ENCODE measurements at regions not wholly inside any gene's neighbourhood (a gene's known extent, or its start where the extent isn't known, plus 50 kb on each side); places are given as distances from the start of the nearest gene placed in this dataset.

DNA sequence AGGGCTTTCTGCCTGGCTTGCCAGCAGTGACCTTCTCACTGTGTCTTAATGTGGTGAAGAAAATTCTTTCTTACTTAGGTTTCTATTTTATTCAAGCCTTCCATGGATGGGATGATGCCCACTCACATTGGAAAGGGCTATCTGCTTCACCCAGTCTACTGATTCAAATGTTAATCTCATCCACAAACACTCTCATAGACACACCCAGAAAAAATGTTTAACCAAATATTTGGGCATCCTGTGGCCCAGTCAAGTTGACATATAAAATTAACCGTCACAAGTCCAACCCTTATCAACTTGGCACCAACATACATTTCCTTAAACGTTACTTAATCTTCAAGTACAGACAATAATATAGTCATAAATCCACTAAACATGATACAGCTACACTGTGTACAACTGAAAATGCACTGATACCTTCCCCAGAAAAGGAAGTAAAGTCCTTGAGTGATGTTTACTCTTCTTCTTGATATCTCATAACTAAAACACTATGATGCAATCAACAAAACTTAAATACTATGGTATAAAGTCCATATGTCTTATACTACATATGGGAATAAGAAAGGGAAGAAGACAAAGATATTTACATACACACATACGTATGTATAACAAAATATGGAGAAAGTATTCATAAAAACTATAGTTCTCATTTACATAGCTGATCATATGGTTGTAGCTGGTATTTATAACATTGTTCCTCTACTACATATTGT is 394.7 kb upstream of the NOVA1 start:
- Histone ChIP-seq H3K27me3 (no peaks in the 10 kb centered on the region), H3K4me3 (no peak overlapping the region), H3K9me3 (no peaks in the 10 kb centered on the region), H3K36me3 (no peaks in the 10 kb centered on the region)
- no peak for DNase-seq

DNA sequence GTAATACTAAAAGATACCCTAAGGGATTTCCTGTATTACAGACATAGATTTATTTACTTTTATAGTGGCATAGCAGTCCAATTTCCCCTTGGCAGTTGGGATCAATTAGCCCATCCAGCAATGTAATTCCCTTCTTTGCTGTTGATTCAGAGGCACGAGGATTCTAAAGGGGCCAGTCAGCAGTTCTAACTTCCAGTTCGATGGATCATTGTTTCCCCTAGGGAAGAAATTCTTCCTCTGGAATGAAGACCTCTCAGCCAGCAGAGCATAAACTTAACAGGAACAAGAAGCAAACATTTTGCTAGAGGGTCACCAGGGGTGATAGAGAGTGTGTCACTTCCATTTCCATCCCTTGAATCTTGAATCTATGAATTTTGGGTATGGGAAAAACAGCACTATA is 395.7 kb upstream of the NOVA1 start:
- Histone ChIP-seq H3K36me3 (no peaks in the 10 kb centered on the region), H3K27me3 (no peaks in the 10 kb centered on the region), H3K4me3 (no peak overlapping the region), H3K9me3 (no peaks in the 10 kb centered on the region)
- no peak for DNase-seq

DNA sequence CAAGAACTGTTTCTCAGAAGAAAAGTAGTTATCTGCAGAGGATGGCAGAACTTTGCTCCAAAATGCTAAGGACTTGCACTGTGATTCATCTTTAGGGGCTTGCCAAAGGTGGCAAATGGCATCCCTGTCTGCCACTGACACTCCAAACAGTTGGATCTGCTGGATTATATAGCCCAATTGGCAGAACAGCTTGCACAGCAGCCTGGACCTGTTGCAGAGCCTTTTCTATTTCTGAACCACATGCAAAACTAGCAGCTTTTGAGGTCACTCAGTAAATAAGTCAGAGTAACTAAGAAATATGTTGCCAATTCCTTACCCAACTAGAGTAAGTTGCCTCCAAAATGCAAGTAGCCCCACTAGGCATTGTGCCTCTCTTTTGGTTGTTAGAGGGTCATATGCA is 397.5 kb upstream of the NOVA1 start:
- Histone ChIP-seq H3K27me3 (no peaks in the 10 kb centered on the region), H3K9me3 (no peaks in the 10 kb centered on the region), H3K36me3 (no peaks in the 10 kb centered on the region), H3K4me3 (no peak overlapping the region)
- no peak for DNase-seq

DNA sequence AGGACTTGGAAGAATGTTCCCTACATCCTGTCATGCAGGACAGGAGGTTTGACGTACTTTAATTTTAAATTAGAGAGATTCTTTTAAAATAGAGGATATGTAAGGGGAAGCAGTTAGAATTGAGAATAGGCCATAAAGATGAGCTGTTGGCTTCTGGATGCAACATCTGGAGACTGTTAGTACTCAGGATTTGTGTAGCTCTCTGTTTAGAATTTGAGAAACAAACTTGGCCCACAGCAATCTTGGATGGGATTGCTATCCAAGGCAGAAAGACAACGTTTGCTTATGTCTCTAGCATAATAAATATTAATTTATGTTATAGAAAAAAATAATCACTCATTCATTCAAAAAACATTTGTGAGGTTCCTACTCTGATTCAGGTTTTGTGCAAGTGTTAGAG is 398.4 kb upstream of the NOVA1 start:
- Histone ChIP-seq H3K9me3 (no peaks in the 10 kb centered on the region), H3K36me3 (no peaks in the 10 kb centered on the region), H3K4me3 (no peak overlapping the region), H3K27me3 (no peaks in the 10 kb centered on the region)
- DNase-seq = no peak

DNA sequence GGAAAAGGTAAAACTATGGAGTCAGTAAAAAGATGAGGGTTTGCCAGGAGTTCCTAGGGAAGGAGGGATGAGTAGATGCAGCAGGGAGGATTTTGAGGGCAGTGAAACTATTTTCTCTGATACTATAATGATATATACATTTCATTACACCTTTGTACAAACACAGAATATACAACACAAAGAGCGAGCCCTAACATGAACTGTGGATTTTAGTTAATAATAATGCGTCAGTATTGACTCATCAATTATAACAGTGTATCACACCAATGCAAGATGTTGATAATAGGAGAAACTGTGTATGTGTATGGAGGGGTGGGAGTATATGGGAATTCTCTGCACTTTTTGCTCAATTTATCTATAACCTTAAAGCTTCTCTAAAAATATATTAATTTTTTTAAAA is 404.3 kb upstream of the NOVA1 start:
- no peak for DNase-seq

DNA sequence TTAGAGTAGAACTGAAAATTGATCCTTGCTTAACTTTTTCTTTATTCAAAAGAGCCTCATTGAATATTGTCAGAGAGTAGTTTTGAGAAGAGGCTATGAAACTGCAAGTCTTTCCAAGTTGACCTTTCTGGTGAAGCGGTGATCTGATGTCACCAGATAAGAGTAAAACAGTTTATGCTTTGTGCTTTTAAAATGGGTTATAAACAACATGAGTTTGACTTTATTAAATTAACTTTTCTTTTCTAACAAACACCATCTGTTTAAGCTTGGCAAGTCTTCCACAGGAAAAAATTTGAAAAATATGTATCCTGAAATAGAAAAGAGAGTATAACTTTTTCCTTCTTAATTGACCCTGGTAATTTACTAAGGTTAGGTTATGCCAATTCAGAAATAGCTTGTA is 408.7 kb upstream of the NOVA1 start:
- Histone ChIP-seq H3K4me3 (no peak overlapping the region), H3K36me3 (no peaks in the 10 kb centered on the region), H3K9me3 (no peaks in the 10 kb centered on the region), H3K27me3 (no peaks in the 10 kb centered on the region)
- DNase-seq = no peak

More for the DNA sequence above, 404.3 kb upstream of the NOVA1 start:
- Histone ChIP-seq H3K36me3 (no peaks in the 10 kb centered on the region), H3K9me3 (no peaks in the 10 kb centered on the region), H3K27me3 (no peaks in the 10 kb centered on the region), H3K4me3 (no peak overlapping the region)

DNA sequence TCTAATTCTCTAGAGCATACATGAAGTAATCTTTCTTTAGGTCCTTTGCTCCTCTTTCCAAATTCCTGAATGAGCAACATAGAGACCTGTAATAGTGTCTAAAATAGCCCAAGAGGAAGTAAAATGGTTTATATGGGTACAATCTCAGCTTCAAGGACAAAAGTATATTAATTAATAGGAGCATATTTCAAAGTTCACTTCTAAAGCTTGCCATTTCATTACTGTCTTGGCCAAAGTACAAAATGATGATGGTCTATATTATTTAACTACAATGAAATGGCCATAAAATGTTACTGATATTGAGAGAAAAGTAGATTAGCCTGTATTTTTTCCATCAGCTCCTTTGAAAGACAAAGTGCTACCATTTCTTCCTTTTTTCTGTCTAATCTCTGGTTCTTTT is 410.4 kb upstream of the NOVA1 start:
- Histone ChIP-seq H3K9me3 (no peaks in the 10 kb centered on the region), H3K36me3 (no peaks in the 10 kb centered on the region), H3K4me3 (no peak overlapping the region), H3K27me3 (no peaks in the 10 kb centered on the region)
- DNase-seq = no peak

DNA sequence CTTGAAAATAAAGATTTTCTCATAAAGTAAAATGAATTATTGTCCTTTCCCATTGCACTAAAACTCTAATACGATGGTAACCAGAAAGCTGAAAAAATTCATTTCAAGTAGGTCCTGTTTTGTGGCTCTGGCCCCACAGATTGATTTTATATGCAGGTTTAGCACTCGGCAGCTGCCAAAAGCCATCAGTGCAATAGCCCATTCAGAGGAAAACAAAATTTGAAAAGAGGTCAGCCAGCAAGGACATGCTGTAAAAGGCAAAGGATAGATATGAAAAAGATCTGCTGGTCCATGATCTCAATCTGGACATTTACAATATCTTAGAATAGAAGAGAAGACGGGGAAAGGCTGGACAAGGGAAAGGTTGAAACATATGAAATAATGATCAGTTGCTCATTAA is 414.8 kb upstream of the NOVA1 start:
- H3K4me3 ChIP-seq = no peak overlapping the region
- no peaks in the 10 kb centered on the region for H3K27me3 ChIP-seq
- DNase-seq = no peak
- no peaks in the 10 kb centered on the region for H3K9me3 ChIP-seq
- H3K36me3 ChIP-seq = no peaks in the 10 kb centered on the region

DNA sequence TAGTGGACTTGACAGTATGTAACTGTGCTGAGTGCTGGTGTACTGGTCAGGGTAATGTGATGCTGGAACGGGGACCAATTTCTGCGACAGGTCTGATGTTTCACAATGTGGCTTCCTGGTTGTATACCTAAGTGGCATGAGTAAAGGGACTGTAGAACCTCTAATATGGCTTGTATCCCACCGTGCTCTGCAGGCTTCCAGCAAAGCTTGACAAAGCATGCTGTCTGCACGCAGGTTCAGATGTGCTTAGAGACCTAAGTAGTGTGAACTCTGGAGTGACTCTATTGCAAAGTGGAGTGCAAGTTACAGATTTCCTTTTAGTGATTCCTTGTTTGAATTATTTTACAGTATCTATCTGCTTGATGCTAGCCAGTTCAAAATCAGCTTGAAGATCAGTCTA is 415.8 kb upstream of the NOVA1 start:
- H3K4me3 ChIP-seq = no peak overlapping the region
- no peak for DNase-seq
- no peaks in the 10 kb centered on the region for H3K27me3 ChIP-seq
- no peaks in the 10 kb centered on the region for H3K36me3 ChIP-seq
- H3K9me3 ChIP-seq = no peaks in the 10 kb centered on the region

DNA sequence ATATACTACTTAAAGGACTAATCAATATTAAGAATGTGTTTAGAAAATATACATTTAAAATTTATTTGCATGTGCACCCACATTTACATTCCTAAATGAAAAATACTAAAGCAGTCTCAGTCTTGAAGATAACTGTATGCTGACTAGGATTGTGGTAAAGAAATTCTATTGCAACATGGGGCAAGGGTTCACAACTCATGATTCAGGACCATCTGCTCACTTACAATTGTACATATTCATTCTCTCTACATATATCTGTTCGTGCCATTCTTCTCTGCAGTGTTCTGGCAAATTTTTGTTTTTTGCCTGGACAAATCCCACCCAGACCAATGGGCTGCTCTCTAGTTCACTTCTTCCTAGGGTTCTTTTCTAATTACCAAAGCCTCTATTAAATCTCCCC is 417.2 kb upstream of the NOVA1 start:
- H3K9me3 ChIP-seq = no peaks in the 10 kb centered on the region
- no peaks in the 10 kb centered on the region for H3K27me3 ChIP-seq
- H3K36me3 ChIP-seq = no peaks in the 10 kb centered on the region
- no peak for DNase-seq
- H3K4me3 ChIP-seq = no peak overlapping the region

DNA sequence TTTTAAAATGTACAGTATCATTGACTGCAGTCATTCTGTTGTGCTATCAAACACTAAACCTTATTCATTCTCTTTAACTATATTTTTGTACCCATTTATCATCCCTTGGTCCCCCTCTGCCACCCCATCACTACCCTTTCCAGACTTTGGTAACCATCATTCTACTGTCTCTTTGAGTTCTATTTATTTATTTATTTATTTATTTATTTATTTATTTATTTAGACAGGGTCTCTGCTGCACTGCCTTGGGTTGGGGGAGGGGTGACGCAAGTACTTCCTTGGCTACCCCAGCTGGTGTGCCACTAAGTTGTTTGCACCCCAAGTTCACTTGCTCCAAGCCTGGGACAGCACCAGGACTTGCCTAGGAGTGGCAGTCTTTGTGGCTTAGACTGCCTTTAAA is 427.8 kb upstream of the NOVA1 start:
- H3K36me3 ChIP-seq = no peaks in the 10 kb centered on the region

DNA sequence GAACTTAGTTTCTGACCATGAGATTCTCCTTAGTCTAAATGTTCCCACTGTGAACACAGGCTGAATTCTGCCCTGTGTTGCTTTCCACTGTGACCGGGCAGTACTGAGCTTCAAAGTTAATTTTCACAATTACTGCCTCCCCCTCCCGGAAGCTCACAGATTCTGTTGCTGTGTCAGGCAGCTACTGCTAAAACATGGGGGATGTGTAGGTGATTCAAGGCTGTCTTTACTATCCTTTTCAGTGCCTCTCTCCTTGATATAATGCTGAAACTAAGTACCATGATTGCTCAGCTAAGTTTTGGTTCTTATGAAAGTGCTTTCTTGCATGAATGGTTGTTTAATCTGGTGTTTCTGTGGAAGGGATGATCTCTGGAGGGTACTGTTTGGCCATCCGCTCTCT is 428.3 kb upstream of the NOVA1 start:
- DNase-seq = no peak

More for the DNA sequence above, 427.8 kb upstream of the NOVA1 start:
- no peak for DNase-seq
- Histone ChIP-seq H3K4me3 (no peak overlapping the region), H3K27me3 (no peaks in the 10 kb centered on the region), H3K9me3 (no peaks in the 10 kb centered on the region)

DNA sequence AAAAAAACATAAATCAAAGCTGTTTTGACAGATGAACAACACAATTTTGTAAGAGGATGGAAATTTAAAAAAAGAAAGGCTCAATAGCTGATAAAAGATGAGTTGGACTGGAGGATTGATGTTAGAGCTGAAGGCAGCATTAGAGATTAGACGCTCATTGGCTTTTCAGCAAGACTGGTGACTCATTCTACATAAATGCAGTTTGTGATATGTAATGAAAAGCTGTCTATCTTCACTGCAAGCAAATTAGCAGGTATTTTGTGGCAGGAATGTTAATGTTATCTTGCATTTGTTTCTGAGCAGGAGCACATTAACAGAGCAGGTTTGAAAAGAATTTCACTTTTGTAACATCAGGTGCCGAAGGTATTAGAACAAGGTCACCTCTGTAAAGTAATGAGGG is 442.7 kb upstream of the NOVA1 start:
- Histone ChIP-seq H3K36me3 (no peaks in the 10 kb centered on the region), H3K4me3 (no peak overlapping the region), H3K27me3 (no peaks in the 10 kb centered on the region), H3K9me3 (no peaks in the 10 kb centered on the region)
- DNase-seq = no peak

More for the DNA sequence above, 428.3 kb upstream of the NOVA1 start:
- Histone ChIP-seq H3K4me3 (no peak overlapping the region), H3K27me3 (no peaks in the 10 kb centered on the region), H3K9me3 (no peaks in the 10 kb centered on the region), H3K36me3 (no peaks in the 10 kb centered on the region)

DNA sequence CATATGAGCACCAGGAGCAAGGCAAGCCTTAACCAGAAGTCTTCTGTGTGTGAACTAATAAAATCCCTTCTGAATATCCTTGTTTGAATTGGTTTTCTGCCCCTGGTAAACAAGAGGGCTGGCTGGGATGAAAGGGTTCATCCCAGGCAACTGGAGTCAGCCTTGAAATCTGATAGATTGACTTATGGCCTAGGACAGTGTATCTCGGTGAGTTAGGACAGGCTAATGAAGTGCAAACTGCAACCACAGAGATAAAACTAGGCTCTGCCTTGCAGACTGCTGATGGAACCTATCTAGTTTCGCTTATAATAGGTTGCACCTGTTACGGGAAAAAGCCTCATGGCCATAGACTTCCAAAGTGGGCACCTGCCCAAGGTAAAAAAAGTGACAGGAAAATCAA is 451.9 kb upstream of the NOVA1 start:
- Histone ChIP-seq H3K4me3 (no peak overlapping the region), H3K27me3 (no peaks in the 10 kb centered on the region), H3K36me3 (no peaks in the 10 kb centered on the region), H3K9me3 (no peaks in the 10 kb centered on the region)
- DNase-seq = no peak

DNA sequence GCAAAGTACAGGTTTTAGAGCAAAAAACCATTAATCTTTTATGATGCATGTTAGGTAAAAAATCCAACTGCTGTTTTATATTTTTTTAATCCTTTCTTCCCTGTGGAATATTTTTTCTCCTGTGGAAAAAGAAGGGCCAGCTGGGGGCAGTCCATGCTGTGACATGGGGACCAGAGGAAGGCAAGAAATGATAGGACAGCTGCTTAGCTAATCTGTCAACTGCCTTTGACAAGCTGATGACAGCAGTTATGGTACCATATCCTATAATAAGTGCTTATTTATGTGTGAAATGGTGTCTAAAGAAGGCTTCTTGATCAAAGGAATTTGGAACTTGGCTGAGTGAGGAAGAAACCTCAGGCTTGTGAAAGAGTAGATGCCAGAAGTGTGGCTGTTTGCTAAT is 452.4 kb upstream of the NOVA1 start:
- no peaks in the 10 kb centered on the region for H3K27me3 ChIP-seq
- DNase-seq = no peak
- no peaks in the 10 kb centered on the region for H3K9me3 ChIP-seq
- H3K4me3 ChIP-seq = no peak overlapping the region
- no peaks in the 10 kb centered on the region for H3K36me3 ChIP-seq

DNA sequence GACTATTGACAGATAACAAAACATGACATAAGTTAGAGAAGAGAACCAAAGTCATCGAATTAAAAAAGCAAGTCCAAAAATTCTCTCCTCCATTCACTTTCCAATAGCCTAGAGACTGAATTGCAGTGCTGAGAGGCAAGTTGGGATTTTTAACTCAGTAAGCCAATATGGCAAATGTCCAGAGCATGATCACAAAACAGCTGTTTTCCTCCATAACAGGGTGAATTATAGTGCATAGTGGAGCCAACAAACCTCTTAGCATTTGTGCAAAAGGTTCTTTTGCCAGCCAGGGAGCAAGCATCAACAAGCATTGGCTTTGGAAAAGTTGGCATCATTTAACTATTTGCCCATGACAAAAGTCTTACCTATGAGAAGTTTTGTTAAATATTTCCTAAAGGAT is 458.8 kb upstream of the NOVA1 start:
- Histone ChIP-seq H3K27me3 (no peaks in the 10 kb centered on the region), H3K36me3 (no peaks in the 10 kb centered on the region), H3K4me3 (no peak overlapping the region), H3K9me3 (no peaks in the 10 kb centered on the region)
- no peak for DNase-seq

DNA sequence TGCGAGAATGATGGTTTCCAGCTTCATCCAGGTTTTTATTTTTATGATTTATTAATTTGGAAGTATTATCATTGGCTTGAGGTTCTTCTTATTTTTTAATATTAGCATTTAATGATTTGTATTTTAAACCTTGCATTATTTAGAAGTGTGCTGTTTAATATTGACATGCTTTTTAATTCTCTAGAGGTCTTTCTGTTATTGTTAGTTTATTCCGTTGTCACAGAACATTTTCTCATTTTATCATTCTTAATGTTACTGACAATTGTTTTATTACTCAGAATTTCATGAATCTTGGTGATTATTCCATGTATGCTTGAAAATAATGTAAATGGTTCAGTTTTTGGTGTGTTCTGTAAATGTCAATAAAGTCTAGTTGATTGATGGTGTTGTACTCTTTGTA is 463.5 kb upstream of the NOVA1 start:
- no peaks in the 10 kb centered on the region for H3K36me3 ChIP-seq
- no peak for DNase-seq
- H3K9me3 ChIP-seq = no peaks in the 10 kb centered on the region
- H3K27me3 ChIP-seq = no peaks in the 10 kb centered on the region
- H3K4me3 ChIP-seq = no peak overlapping the region

DNA sequence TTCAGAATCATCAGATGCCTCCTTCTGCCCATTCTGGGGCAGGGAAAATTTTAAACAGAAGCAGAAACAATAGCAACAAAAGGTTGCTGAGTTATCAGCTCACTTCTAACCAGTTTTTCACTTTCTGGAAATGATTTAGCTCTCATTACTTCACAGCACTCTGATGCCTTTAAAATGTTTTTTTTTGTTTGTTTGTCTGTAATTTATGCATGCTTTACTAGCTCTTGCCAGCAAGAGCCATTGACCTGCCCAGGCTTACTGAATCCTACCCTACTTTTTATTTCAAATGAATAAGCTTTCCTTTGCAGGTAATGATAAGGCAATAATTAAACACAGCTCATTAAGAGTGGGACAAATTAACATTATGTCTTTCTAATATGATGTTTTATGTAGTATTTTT is 466.1 kb upstream of the NOVA1 start:
- no peaks in the 10 kb centered on the region for H3K9me3 ChIP-seq
- DNase-seq = no peak
- no peak overlapping the region for H3K4me3 ChIP-seq
- no peaks in the 10 kb centered on the region for H3K27me3 ChIP-seq
- no peaks in the 10 kb centered on the region for H3K36me3 ChIP-seq

DNA sequence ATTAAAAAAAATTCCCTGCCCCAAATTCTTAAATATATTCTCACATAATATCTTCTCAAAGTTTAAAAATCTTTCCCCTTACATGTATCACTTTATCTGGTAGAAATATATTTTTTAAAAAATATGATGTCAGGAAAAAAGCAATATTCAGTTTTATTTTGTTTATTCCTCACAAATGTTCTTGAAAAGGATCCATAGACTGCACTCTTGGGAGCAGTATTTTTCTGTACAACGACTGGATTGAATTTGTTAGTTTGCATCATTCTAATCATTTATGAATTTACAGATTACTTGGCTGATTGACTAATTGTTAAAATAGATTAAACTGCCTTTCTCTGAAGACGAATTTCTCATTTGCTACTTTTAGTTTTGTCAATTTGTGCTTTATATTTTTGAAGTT is 468.1 kb upstream of the NOVA1 start:
- no peaks in the 10 kb centered on the region for H3K9me3 ChIP-seq
- no peaks in the 10 kb centered on the region for H3K36me3 ChIP-seq
- no peak overlapping the region for H3K4me3 ChIP-seq
- H3K27me3 ChIP-seq = no peaks in the 10 kb centered on the region
- no peak for DNase-seq

Measured in MG63 (cell line).